ENCODE measurements at regions not wholly inside any gene's neighbourhood (a gene's known extent, or its start where the extent isn't known, plus 50 kb on each side); places are given as distances from the start of the nearest gene placed in this dataset.

DNA sequence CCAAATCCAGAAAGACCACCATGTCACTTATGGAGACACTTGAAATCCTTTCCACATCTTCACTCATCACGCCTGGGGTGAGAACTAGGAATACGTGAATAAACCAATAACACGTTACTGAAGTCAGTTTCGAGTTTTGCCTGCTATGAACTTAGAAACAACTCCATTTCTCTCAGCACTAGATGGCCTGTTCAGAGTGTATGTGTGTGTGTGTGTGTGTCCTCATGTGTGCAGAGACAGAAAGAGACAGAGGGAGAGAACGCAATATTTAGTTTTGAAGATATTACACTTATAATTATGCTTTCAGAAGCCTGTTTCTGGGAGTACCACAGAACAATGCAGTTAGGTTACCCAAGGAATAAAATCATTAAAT lies 81.2 kb upstream of the CCN6 start:
- TF ChIP-seq, protein P1, sequence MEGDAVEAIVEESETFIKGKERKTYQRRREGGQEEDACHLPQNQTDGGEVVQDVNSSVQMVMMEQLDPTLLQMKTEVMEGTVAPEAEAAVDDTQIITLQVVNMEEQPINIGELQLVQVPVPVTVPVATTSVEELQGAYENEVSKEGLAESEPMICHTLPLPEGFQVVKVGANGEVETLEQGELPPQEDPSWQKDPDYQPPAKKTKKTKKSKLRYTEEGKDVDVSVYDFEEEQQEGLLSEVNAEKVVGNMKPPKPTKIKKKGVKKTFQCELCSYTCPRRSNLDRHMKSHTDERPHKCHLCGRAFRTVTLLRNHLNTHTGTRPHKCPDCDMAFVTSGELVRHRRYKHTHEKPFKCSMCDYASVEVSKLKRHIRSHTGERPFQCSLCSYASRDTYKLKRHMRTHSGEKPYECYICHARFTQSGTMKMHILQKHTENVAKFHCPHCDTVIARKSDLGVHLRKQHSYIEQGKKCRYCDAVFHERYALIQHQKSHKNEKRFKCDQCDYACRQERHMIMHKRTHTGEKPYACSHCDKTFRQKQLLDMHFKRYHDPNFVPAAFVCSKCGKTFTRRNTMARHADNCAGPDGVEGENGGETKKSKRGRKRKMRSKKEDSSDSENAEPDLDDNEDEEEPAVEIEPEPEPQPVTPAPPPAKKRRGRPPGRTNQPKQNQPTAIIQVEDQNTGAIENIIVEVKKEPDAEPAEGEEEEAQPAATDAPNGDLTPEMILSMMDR (IDR thresholded peaks at IDR 0.05; ENCODE audit: insufficient read depth, low read length, poor library complexity, severe bottlenecking): no peak
- no peak for TF ChIP-seq EZH2phosphoT487 (conservative IDR thresholded peaks at IDR 0.05; ENCODE audit: low read length)

Data from SU-DHL-6 (cell line).